GM19463 (cell line): ENCODE measurements at regions not wholly inside any gene's neighbourhood (a gene's known extent, or its start where the extent isn't known, plus 50 kb on each side); places are given as distances from the start of the nearest gene placed in this dataset.
"Not testable (repeated sequence)": the region's sequence is repeated elsewhere in the genome, so short reads cannot be mapped to it uniquely, and the experiment has no call there.

Source experiments
- ATAC-seq: cut with Tn5 transposase; IDR thresholded peaks from one replicate; pipeline ENCODE4 v1.9.1; 2021; ENCODE audit warnings: mild to moderate bottlenecking, moderate library complexity; ENCODE audit not compliant: unreplicated experiment

DNA sequence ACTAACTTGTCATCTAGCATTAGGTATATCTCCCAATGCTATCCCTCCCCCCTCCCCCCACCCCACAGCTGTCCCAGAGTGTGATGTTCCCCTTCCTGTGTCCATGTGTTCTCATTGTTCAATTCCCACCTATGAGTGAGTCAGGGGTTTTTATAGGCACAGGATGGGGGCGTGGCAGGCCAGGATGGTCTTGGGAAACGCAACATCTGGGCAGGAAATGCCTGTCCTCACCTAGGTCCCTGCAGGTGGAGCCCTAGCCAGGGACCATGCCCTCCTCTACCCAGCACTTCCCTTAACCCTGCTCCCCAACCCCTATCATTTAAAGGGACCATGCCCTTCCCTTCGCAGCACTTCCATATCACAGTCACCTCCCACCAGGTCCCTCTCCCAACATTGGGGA, 1430.6 kb downstream of the CDH8 start:
- not testable (repeated sequence) for ATAC-seq

DNA sequence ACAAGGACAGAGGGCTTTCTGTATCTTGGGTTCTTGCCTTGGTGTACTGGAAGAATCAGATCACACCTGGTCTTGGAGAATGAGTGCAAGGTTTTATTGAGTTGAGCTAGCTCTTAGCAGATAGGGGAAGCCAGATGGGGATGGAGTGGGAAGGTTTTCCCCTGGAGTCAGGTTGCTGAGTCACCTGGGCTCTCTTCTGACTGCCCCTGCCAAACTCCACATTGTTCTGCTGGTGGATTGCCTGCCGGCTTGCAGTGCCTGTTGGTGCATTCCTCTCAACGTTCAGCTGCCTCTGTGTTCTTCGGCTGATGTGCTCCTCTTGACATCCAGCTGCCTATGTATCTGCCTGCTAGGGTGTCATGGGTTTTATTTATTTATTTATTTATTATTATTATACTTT, 1431.1 kb downstream of the CDH8 start:
- no peak for ATAC-seq

DNA sequence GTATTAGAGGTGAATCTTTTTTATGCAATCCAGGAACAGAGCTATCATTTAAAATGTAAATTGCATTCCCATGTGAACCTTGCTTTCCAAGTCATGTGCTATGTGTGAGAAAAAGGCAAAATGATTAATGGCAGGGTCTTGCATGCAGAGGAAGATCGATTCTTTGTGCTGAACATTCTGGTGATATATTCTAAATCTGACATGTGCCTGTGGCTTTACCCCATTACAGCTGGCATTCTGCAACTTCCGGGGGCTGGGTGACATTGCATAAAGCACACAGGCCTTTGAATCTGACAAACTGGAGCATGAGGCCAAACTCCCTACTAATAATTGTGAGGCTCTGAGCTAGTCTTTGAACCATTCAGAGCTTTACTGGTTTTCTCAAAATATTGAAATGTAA, 1449.7 kb downstream of the CDH8 start:
- ATAC-seq: no peak

DNA sequence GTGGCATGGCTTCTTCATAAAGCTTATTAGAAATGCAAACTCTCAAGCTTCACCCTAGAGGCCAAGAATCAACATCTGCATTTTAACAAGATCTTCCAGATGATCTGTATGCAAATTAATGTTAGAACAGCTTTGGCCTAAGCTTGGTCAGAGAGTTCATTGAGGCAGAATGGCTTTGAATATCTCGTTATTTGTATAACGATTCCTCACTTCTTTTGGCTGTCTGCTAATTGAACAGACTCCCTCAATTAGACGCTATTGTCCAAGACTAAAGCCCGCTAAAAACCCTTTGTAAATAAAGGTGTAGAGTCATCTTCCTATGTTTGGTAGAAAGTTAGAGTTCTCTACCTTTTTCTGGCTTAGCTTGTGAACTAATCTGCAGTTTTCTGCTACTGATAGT, 1453.7 kb downstream of the CDH8 start:
- ATAC-seq: no peak

DNA sequence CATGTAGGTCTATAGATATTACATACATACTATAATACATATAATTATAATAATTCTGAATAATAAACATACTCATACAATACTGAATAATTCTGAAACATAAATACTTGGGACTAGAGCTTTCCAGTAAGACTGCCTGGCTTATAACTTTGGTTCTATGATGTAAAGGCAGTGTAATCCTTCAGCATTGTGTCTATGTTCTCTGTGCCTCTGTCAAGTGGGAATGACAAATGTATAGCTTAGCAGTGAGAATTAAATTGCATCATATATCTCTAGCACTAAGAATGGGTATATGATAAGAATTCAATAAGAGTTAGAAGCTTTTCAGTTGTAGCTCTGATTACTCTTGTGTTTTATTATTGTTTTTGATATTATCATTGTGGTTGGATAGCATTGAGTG, 1469.3 kb downstream of the CDH8 start:
- no peak for ATAC-seq

DNA sequence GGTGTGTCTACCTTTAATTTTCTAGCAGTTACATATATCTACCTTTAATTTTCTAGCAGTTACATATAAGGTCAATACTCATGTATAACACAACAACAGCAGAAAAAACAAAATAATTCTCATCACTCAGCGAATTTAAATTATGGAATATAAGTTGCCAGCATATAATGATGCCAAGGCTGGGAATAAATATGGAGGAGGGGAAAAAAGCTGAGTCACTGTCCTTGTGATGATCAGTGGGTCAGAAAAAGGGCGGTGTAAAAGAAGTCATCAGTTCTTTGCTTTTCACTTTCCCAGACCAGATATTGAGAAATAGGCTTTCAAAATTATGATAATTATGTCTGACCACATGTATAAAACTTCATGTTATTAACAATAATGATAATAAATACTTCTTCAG, 1471.7 kb downstream of the CDH8 start:
- no peak for ATAC-seq

DNA sequence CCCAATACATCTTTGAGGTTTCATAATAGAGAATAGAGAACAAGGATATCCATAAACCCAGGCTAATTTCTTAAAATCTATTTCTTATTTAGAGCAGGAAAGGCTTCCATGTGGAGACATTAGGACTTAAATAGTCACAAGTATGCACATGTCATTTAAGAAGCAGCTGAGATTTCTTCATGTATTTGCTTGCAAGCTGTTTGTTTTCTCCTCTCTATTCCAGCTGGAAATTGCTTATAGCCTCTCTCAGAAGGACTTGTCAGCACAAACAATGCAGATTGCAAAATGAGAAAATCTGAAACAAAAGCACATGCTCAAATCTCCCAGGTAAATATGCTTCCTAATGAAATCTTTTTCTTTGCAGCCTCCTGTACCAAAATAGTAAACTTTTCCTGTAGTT, 1473.1 kb downstream of the CDH8 start:
- no peak for ATAC-seq

DNA sequence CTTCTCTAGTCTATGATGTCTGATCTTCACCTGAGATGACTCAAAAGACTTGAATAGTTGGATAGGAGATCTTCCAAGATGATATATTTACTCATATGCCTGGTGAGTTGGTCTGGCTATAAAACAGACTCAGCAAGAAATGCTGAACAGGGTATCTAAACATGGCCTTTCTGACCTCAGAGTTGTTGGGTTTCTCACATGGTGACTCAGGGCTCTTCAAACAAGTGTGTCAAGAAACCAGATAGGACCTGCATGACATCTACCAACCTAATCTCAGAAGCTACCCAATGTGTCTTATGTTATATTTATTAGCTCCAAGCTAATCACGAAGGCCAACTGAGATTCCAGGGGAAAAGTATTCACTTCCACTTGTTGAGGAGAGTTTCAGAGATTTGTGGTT, 1477.3 kb downstream of the CDH8 start:
- no peak for ATAC-seq

DNA sequence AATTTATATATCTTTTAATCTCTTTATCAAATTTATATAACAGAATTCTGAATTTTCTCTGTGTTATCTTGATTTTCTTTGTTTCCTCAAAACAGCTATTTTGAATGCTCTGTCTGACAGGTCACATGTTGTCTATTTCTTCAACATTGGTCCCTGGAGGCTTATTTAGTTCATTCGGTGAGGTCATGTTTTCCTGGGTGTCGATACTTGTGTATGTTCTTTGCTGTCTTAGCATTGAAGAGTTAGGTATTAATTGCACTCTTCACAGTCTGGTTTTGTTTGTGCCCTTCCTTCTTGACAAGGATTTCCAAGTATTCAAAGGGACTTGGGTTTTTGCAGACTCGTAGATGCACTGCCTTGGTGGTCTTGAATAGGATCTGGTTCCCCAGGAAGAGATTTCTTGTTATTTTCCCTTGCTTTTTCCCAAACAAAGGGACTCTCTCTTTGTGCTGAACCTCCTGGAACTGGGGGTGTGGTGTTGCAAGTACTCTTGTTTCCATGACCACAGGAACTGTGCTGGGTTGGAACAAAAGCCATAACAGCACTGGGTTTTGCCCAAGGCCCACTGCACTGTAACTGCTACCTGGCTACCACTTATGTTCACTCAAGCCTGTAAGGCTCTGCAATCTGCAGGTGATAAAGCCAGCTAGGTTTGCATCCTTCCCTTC, 1483.0 kb downstream of the CDH8 start:
- ATAC-seq: no peak

DNA sequence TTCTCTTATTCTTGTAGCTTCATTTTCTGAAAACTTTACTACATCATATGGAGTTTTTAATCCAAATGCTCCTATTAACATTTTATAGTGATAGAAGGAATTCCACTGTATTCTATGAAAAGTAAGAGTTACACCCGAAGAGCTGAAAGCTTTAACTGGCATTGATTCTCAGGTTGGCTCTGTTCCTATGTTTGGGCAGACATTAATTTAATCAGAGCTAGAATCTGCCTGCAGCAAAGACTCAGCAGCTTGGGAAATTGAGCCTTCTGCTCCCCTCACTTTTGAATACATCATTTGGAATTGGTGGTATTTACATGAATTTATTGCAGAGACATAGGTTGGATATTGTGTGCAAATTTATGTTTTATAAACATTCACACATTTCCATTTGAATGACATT, 1494.7 kb downstream of the CDH8 start:
- no peak for ATAC-seq

DNA sequence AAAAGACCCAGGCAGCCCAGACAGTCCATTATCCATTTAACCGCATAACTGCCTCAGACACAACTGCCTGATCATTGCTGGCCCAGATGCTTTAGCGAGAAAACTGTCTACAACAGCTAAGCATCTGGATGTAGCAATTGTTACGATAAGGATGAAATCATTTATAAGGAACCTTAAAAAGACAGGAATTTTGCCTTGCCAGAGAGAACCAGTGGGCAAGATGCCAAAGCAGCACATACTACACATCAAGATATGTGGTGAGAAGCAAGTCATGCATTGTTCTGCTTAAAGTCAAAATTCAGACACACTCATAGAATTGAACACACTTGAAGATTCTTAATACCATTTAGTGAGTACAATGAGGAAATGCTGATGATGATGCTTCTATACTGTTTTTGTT, 1525.3 kb downstream of the CDH8 start:
- ATAC-seq: no peak

DNA sequence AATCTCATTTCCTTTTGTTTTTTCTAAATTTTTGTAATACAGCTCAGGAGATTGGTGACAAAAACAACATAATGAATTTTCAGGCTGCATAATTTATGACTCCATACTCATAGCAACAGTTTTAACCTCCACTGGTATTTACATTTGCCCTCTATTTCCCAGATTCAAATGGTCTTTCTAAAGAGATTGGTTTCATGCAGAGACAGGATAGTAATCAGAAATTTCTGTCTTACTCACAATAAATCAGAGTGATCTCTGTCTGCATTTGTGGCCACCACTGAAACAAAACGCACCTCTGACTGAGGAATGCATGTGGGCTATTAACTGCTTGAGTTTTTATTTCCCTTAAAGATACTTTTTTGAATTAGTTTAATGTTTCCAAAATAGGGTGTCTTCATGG, 1526.0 kb downstream of the CDH8 start:
- ATAC-seq: no peak

DNA sequence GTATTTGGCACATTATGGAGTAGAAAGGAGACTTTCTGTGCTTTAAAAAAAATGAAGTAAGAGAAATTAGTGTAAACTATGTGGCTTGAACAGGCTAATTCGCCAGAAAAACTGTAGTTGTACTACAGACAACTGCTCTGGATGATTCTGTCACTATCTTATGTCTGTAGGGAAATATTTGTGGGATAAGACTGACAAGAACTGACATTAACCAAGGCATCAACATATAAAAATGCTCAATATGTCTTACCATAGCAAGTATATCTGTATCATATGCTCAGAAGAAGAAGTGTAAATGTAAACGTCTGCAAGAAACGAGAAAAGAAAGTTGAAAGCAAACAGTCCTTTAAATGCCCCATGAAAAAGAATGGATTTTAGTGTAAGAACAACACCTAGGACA, 1545.0 kb downstream of the CDH8 start:
- no peak for ATAC-seq

DNA sequence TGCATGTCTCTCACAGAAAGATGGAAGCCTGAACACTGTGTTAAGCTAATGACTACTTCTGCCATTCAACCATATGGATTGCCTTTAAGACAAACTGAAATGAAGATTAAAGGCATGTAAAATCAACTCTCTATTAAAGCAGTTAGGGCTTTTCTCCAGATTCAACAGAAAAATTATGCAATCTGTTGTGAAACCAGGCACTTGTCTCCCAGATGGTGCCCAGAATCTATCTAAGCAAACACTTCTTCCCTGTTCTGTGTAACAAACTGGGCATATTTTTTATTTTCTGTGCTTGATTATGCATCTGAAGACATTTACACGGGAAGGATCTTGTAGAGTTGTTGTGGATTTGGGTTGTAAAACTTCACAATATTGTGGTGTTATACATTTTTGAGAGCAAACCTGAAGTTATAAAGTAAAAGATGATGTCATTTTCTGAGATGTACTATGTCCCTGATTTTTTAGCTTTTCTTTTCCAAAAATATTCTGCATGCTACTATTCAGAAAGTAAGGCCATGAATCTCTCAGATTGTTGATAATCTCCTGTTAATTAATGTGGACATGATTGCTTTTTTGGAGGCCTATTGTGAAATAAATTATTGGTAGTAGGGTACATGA, 1550.3 kb downstream of the CDH8 start:
- no peak for ATAC-seq

DNA sequence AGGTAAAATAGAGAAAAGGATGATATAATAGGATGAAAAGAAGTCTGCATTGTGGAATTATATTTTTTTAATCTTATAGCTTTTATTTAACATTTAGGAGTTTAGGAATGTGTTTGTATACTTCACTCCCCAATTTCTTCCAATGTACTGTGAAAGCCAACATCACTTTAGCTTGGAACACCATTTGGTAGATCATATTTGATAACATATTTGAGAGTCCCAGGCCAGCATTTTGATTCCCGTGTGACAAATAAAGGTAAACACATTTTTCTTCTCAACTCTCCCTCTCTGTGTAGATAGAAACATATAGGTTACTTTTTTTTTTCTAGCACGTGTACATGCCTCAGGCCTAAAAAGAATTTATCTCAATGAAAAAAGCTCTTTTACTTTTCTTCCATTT, 1551.3 kb downstream of the CDH8 start:
- no peak for ATAC-seq

DNA sequence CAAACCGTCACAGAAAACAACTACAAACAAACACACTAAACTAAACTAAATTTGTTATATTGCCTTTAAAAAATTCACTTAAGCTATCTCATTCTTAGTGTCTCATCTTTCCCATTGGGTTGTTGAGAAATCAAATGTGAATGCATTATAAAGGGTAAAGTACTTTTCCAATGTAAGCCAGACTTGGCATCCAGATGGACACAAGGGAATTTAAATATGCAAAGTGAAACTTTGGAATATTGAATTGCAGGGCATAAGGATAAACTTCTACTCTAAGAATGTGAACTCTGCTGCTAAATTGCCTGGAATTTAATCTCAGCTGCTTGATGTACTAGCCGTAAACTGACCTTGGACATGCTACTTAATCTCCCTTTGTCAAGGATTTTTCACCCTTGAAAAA, 1554.6 kb downstream of the CDH8 start:
- no peak for ATAC-seq

DNA sequence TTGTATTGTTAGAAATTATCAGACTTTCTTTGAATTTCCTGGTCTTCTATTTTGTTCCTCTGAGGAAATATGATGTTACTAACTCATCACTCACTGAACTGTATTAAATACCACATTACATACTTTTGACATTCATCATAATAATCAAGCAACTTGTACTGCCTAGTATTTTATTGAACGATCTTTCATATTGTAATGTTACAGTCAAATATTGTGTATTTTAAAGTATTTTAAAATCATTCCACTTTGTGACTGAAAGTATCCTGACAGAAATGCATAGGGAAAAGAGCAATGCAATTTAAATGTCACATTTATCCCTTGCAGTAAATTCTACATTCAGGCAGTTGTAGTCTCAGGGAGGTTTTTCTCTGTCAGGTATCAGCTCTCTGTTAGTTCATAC, 1557.4 kb downstream of the CDH8 start:
- no peak for ATAC-seq

DNA sequence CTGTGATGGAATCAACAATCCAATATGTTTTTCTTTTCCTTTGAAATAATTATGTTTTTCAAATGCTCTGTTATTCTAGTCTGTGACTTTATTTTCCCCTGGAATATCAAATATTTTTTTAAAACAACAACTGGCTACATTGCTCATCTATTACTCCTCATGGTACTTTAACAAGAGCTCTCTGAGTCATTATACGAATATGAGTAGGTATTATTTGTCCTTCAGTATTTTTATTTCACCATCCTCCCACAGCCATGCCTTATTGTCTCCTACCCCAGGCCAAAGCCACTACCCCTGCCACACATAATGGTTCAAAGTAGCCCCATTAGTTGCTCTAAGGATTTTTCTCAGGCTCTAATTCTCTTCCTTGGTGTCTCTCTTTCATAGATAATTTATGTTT, 1572.3 kb downstream of the CDH8 start:
- ATAC-seq: no peak

DNA sequence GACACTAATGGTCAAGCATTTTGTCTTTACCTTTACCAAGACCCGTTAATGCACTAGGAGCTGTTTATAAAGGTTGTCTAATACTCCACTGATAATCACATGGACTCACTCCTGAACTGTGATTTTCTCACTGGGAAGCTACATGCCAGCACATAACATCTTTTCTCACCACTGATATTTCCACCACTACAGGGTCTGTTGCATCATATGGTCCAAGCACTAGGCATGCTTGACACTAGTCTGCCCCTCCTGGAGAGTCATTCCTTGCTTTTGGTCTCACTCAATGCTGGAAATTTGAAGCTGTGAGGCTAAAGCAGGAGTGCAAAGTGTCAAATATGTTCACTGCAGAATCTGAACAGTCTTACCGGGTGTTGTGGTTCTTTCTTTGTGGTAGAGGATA, 1576.8 kb downstream of the CDH8 start:
- ATAC-seq: no peak

DNA sequence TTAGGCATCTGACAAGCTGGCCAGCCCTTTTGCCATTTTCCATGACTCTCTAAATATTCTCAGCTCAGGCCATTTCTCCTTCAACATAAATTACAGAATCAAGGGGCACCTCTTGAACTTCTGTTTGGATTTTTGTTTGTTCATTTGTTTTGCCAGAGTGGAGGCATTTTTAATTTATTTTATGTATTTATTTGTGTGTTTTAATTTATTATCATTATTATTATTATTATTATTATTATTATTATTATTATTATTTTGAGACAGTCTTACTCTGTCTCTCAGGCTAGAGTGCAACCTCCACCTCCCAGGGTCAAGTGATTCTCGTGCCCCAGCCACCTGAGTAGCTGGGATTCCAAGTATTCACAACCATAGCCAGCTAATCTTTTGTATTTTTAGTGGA, 1578.0 kb downstream of the CDH8 start:
- ATAC-seq: no peak

DNA sequence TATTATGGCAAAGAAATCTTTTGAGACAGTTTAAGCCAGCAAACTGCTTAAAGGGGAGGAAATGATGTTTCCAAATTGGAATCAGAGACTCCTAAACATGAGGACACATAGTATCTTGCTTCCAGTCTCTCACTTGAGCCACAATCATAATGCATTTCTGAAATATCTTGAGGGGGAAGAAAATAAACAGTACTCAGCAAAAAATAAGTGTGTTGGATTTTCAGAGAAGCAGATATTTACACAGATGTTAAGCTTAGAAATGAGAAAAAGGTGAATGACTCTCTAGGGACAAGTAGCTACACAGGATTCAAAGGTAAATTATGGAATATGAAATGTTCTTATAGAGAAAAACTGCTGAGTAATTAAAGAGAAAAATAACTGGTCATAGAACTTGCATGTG, 1583.6 kb downstream of the CDH8 start:
- ATAC-seq: no peak

DNA sequence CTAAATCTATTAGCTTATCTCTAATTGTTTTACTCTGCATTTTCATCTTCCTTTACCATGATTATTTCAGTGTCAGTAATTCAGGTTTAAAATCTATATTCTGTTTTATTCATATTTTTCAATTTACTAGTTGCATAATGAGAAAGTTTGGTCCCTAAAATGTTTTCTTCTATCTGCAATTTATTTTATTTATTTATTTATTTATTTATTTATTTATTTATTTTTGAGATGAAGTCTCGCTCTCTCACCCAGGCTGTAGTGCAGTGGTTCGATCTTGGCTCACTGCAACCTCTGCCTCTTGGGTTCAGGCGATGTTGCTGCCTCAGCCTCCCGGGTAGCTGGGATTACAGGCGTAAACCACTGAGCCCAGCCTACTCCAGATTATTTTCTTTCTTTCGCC, 1597.3 kb downstream of the CDH8 start:
- ATAC-seq: no peak

DNA sequence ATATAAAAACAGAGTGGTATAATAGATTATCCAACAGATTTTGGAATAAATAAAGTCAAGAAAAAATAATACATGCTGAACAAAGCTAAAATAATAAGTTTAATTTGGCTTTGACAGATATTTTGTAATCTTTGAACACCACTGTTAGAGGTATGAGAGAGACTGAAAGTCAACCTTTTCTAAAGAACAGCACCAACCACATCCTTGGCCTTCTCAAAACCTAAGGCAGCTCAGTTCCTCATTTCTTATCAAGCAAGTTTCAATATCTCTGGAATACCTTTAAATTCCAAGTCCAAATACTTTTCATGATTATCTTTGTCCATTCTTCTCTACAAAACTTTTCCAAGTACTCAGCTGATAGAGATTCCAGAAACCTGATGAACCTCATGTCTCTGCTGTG, 1603.8 kb downstream of the CDH8 start:
- no peak for ATAC-seq
